Endodermal cell (in vitro differentiated cells): ENCODE measurements at regions not wholly inside any gene's neighbourhood (a gene's known extent, or its start where the extent isn't known, plus 50 kb on each side); places are given as distances from the start of the nearest gene placed in this dataset.
"Not testable (repeated sequence)": the region's sequence is repeated elsewhere in the genome, so short reads cannot be mapped to it uniquely, and the experiment has no call there.

ENCODE experiments used
- DNase-seq: peaks from one replicate; pipeline ENCODE4 v3.0.0-alpha.2; 2017
- H3K27ac ChIP-seq: 2 replicates; pipeline ENCODE4 v1.5.1; 2013; ENCODE audit warnings: mild to moderate bottlenecking, low read depth, low read length, moderate library complexity
- H3K27me3 ChIP-seq: 2 replicates; pipeline ENCODE4 v1.6.1; 2013; ENCODE audit warnings: mild to moderate bottlenecking, low read length, moderate library complexity; ENCODE audit not compliant: insufficient read depth, control insufficient read depth, poor library complexity, severe bottlenecking
- H3K36me3 ChIP-seq: 2 replicates; pipeline ENCODE4 v1.7.0; 2013; ENCODE audit warnings: mild to moderate bottlenecking, low read length, moderate library complexity; ENCODE audit not compliant: control insufficient read depth, insufficient read depth
- H3K4me1 ChIP-seq: one replicate; pipeline ENCODE4 v1.7.0; 2013; ENCODE audit warnings: low read length; ENCODE audit not compliant: control insufficient read depth, insufficient read depth
- H3K4me3 ChIP-seq: 2 replicates; pipeline ENCODE4 v1.5.1; 2013; ENCODE audit warnings: mild to moderate bottlenecking, low read length, moderate library complexity
- H3K9ac ChIP-seq: 2 replicates; pipeline ENCODE4 v1.6.1; 2013; ENCODE audit warnings: mild to moderate bottlenecking, low read length, moderate library complexity; ENCODE audit not compliant: poor library complexity, severe bottlenecking; ENCODE audit errors: extremely low read depth
- H3K9me3 ChIP-seq: 2 replicates; pipeline ENCODE4 v1.6.1; 2013; ENCODE audit warnings: mild to moderate bottlenecking, low read length, moderate library complexity; ENCODE audit not compliant: control insufficient read depth
- H3K27ac Mint-ChIP-seq: 2 replicates; pipeline ENCODE4 v1.8.0; 2020; ENCODE audit warnings: mixed read lengths
- H3K27me3 Mint-ChIP-seq: 2 replicates; pipeline ENCODE4 v1.8.0; 2021; ENCODE audit warnings: mild to moderate bottlenecking, mixed read lengths; ENCODE audit not compliant: insufficient read depth
- H3K36me3 Mint-ChIP-seq: 2 replicates; pipeline ENCODE4 v1.8.0; 2020; ENCODE audit warnings: low read depth, mixed read lengths
- H3K4me1 Mint-ChIP-seq: 2 replicates; pipeline ENCODE4 v1.8.0; 2020; ENCODE audit warnings: mixed read lengths
- H3K4me3 Mint-ChIP-seq: 2 replicates; pipeline ENCODE4 v1.8.0; 2020; ENCODE audit warnings: mild to moderate bottlenecking, moderate library complexity, mixed read lengths
- H3K9me3 Mint-ChIP-seq: 2 replicates; pipeline ENCODE4 v1.8.0; 2020; ENCODE audit warnings: mild to moderate bottlenecking, mixed read lengths
- CTCF ChIP-seq: fragments of 200-600 bp; sonication (generic); conservative IDR thresholded peaks from 2 replicates; pipeline ENCODE4 v1.5.0; 2021; ENCODE audit warnings: antibody characterized with exemption, mild to moderate bottlenecking
- WGBS, 2 experiments: methylation state at CpG; one replicate each; pipeline versions ENCODE4 v1.1.5 to v1.1.7; 2013; ENCODE audit warnings: missing lambda C conversion rate in 2 of 2, mixed read lengths in 1 of 2; ENCODE audit not compliant: insufficient coverage in 1 of 2, insufficient read length in 1 of 2; 5-methylcytosine and 5-hydroxymethylcytosine counted together

GRCh38 chr4:42310358-42310757 lies 86.9 kb upstream of the SHISA3 start:
- Histone ChIP-seq H3K4me1 (no peaks in the 10 kb centered on the region), H3K9me3 (peaks cover 28% of the 10 kb centered on the region), H3K27ac (no peak overlapping the region), H3K9ac (no peak overlapping the region), H3K36me3 (no peaks in the 10 kb centered on the region), H3K27me3 (no peaks in the 10 kb centered on the region), H3K4me3 (no peak overlapping the region)
- no peak overlapping the region for H3K27ac Mint-ChIP-seq
- H3K9me3 Mint-ChIP-seq = peaks cover 29% of the 10 kb centered on the region
- H3K27me3 Mint-ChIP-seq = no peaks in the 10 kb centered on the region
- 56 to 68% methylated on average over 4 to 5 of the region's 5 CpGs for WGBS, 2 experiments
- peak; percentile 66 for DNase-seq
- H3K4me3 Mint-ChIP-seq = no peak overlapping the region
- H3K4me1 Mint-ChIP-seq = peaks cover 25% of the 10 kb centered on the region
- H3K36me3 Mint-ChIP-seq = peaks cover 13% of the 10 kb centered on the region
- no peak for TF ChIP-seq CTCF

- H3K27ac ChIP-seq = no peak overlapping the region
- no peaks in the 10 kb centered on the region for H3K4me1 ChIP-seq
- H3K4me3 ChIP-seq = no peak overlapping the region
- TF ChIP-seq CTCF = no peak
- no peak overlapping the region for H3K27ac Mint-ChIP-seq
- peaks cover 31% of the 10 kb centered on the region for H3K9me3 Mint-ChIP-seq
- no peaks in the 10 kb centered on the region for H3K36me3 ChIP-seq
- peaks cover 29% of the 10 kb centered on the region for H3K4me1 Mint-ChIP-seq
- no peak overlapping the region for H3K9ac ChIP-seq
- DNase-seq = no peak
- no peaks in the 10 kb centered on the region for H3K27me3 Mint-ChIP-seq
- H3K4me3 Mint-ChIP-seq = no peak overlapping the region
- peaks cover 28% of the 10 kb centered on the region for H3K9me3 ChIP-seq
- WGBS, 2 experiments = 88% methylated on average over 4 to 5 of the region's 5 CpGs
- H3K27me3 ChIP-seq = no peaks in the 10 kb centered on the region
- peaks cover 13% of the 10 kb centered on the region for H3K36me3 Mint-ChIP-seq
Measured at GRCh38 chr4:42310806-42311205, 86.5 kb upstream of the SHISA3 start.

- no peak overlapping the region for H3K4me3 Mint-ChIP-seq
- H3K9me3 Mint-ChIP-seq = peaks cover 31% of the 10 kb centered on the region
- Histone ChIP-seq H3K9ac (no peak overlapping the region), H3K36me3 (no peaks in the 10 kb centered on the region), H3K9me3 (peaks cover 28% of the 10 kb centered on the region), H3K4me1 (no peaks in the 10 kb centered on the region), H3K27me3 (no peaks in the 10 kb centered on the region), H3K4me3 (no peak overlapping the region), H3K27ac (no peak overlapping the region)
- H3K36me3 Mint-ChIP-seq = peaks cover 13% of the 10 kb centered on the region
- no peak for DNase-seq
- WGBS, 2 experiments = 72 to 83% methylated on average over 2 to 3 of the region's 3 CpGs
- no peak overlapping the region for H3K27ac Mint-ChIP-seq
- no peak for TF ChIP-seq CTCF
- no peaks in the 10 kb centered on the region for H3K27me3 Mint-ChIP-seq
- H3K4me1 Mint-ChIP-seq = peaks cover 36% of the 10 kb centered on the region
Measured at GRCh38 chr4:42311591-42311990, 85.7 kb upstream of the SHISA3 start.

GRCh38 chr4:42313420-42313819 lies 83.9 kb upstream of the SHISA3 start:
- peaks cover 28% of the 10 kb centered on the region for H3K9me3 ChIP-seq
- H3K9me3 Mint-ChIP-seq = peaks cover 31% of the 10 kb centered on the region
- 96% methylated on average over 5 to 6 of the region's 6 CpGs for WGBS, 2 experiments
- H3K27ac Mint-ChIP-seq, H3K27me3 ChIP-seq, H3K36me3 ChIP-seq, DNase-seq, H3K4me1 ChIP-seq, H3K27ac ChIP-seq, H3K9ac ChIP-seq, H3K4me3 Mint-ChIP-seq, H3K27me3 Mint-ChIP-seq: not testable (repeated sequence)
- H3K4me1 Mint-ChIP-seq = peaks cover 51% of the 10 kb centered on the region
- H3K4me3 ChIP-seq = peak overlapping the region; percentile 30
- peaks cover 13% of the 10 kb centered on the region for H3K36me3 Mint-ChIP-seq
